Peyer's patch (tissue), 4 donors: ENCODE measurements at regions not wholly inside any gene's neighbourhood (a gene's known extent, or its start where the extent isn't known, plus 50 kb on each side); places are given as distances from the start of the nearest gene placed in this dataset.

Experiments
- DNase-seq, 3 donors: peaks; one replicate each; pipeline ENCODE4 v3.0.0-alpha.2; 2017 to 2019
- H3K27ac ChIP-seq, 4 donors: fragments of 200-600 bp; sonication (generic); one replicate each; pipeline ENCODE4 v1.5.1; 2016 to 2019
- H3K27me3 ChIP-seq, 2 donors: fragments of 200-600 bp; sonication (generic); one replicate each; pipeline ENCODE4 v1.5.1; 2019
- H3K36me3 ChIP-seq, 3 donors: fragments of 200-600 bp; sonication (generic); one replicate each; pipeline ENCODE4 v1.5.1; 2016 to 2019
- H3K4me1 ChIP-seq, 4 donors: fragments of 200-600 bp; sonication (generic); one replicate each; pipeline ENCODE4 v1.5.1; 2016 to 2019
- H3K4me3 ChIP-seq, 4 donors: fragments of 200-600 bp; sonication (generic); 1 replicate in 3 of 4; 2 replicates in 1 of 4; pipeline ENCODE4 v1.5.1; 2016 to 2019; ENCODE audit warnings: mild to moderate bottlenecking in 1 of 4
- H3K9me3 ChIP-seq, 4 donors: fragments of 200-600 bp; sonication (generic); one replicate each; pipeline ENCODE4 v1.5.1; 2016 to 2019; ENCODE audit warnings: mild to moderate bottlenecking in 1 of 4
- POLR2A ChIP-seq, 2 donors: fragments of 450-650 bp; IDR thresholded peaks; one replicate each; pipeline ENCODE4 v1.5.1; 2017; ENCODE audit warnings: antibody characterized with exemption in 2 of 2, mild to moderate bottlenecking in 2 of 2, moderate library complexity in 2 of 2
- TF ChIP-seq, protein P1 (sequence below), 6 experiments: fragments of 450-650 bp in 4 of 6; fragments of 200-600 bp in 2 of 6; sonication (generic) in 1 of 6; IDR thresholded peaks; one replicate each; pipeline ENCODE4 v1.5.1; 2017 to 2019; ENCODE audit warnings: antibody characterized with exemption in 6 of 6, mild to moderate bottlenecking in 3 of 6, moderate library complexity in 1 of 6

GRCh38 chr4:128347930-128348660 is 60.5 kb upstream of the PGRMC2 start:
- no peak for DNase-seq
- TF ChIP-seq POLR2A (IDR thresholded peaks at IDR 0.05): no peak
- TF ChIP-seq, protein P1, sequence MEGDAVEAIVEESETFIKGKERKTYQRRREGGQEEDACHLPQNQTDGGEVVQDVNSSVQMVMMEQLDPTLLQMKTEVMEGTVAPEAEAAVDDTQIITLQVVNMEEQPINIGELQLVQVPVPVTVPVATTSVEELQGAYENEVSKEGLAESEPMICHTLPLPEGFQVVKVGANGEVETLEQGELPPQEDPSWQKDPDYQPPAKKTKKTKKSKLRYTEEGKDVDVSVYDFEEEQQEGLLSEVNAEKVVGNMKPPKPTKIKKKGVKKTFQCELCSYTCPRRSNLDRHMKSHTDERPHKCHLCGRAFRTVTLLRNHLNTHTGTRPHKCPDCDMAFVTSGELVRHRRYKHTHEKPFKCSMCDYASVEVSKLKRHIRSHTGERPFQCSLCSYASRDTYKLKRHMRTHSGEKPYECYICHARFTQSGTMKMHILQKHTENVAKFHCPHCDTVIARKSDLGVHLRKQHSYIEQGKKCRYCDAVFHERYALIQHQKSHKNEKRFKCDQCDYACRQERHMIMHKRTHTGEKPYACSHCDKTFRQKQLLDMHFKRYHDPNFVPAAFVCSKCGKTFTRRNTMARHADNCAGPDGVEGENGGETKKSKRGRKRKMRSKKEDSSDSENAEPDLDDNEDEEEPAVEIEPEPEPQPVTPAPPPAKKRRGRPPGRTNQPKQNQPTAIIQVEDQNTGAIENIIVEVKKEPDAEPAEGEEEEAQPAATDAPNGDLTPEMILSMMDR (IDR thresholded peaks at IDR 0.05): no peak
- H3K27ac ChIP-seq: no peak overlapping the region
- no peaks in the 10 kb centered on the region for H3K4me1 ChIP-seq
- H3K9me3 ChIP-seq: no peaks in the 10 kb centered on the region
- H3K36me3 ChIP-seq: no peaks in the 10 kb centered on the region
- no peak overlapping the region for H3K4me3 ChIP-seq
- H3K27me3 ChIP-seq: no peaks in the 10 kb centered on the region

DNA sequence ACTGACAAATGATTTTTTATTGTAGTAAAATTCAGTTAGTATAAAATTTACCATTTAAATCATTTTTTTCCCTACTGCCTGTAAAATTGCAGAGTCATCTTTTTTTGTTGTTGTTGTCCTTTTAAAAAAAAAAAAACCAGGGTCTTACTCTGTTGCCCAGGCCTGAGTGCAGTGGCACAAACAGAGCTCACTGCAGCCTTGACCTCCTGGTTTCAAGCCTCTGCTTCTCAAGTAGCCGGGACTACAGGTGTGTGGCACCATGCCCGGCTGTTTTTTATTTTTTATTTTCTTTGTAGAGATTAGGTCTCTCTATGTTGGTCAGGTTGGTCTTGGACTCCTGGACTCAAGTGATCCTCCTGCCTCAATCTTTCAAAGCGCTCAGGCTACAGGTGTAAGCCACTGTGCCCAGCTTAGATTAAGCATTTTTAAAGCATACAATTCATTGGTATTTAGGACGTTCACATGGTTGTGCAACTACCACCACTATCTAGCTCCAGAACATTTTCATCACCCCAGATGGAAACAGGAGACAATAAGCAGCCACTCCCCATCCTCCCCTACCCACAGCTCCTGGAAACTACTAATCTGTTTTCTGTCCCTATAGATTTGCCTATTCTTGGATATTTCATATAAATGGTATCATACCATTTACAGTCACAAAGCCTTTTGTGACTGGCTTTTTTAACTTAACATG is 59.7 kb upstream of the PGRMC2 start:
- no peaks in the 10 kb centered on the region for H3K27me3 ChIP-seq
- H3K27ac ChIP-seq: no peak overlapping the region
- no peaks in the 10 kb centered on the region for H3K9me3 ChIP-seq
- TF ChIP-seq POLR2A (IDR thresholded peaks at IDR 0.05): no peak
- TF ChIP-seq, protein P1 (IDR thresholded peaks at IDR 0.05): no peak
- no peak for DNase-seq
- H3K36me3 ChIP-seq: no peaks in the 10 kb centered on the region
- H3K4me1 ChIP-seq: no peaks in the 10 kb centered on the region
- no peak overlapping the region for H3K4me3 ChIP-seq

GRCh38 chr4:128346054-128346716 is 58.6 kb upstream of the PGRMC2 start:
- TF ChIP-seq, protein P1 (IDR thresholded peaks at IDR 0.05): no peak
- no peak for TF ChIP-seq POLR2A (IDR thresholded peaks at IDR 0.05)
- H3K4me3 ChIP-seq: no peak overlapping the region
- H3K9me3 ChIP-seq: no peaks in the 10 kb centered on the region
- no peaks in the 10 kb centered on the region for H3K36me3 ChIP-seq
- DNase-seq: no peak
- no peaks in the 10 kb centered on the region for H3K27me3 ChIP-seq
- H3K27ac ChIP-seq: no peak overlapping the region
- no peaks in the 10 kb centered on the region for H3K4me1 ChIP-seq

GRCh38 chr4:128345650-128346049 is 58.0 kb upstream of the PGRMC2 start:
- Histone ChIP-seq H3K9me3 (no peaks in the 10 kb centered on the region), H3K4me3 (no peak overlapping the region), H3K27me3 (no peaks in the 10 kb centered on the region), H3K27ac (no peak overlapping the region), H3K36me3 (no peaks in the 10 kb centered on the region), H3K4me1 (no peaks in the 10 kb centered on the region)
- no peak for TF ChIP-seq POLR2A (IDR thresholded peaks at IDR 0.05)
- TF ChIP-seq, protein P1 (IDR thresholded peaks at IDR 0.05): no peak
- DNase-seq: no peak

GRCh38 chr4:128342762-128343161 is 55.1 kb upstream of the PGRMC2 start:
- Histone ChIP-seq H3K9me3 (no peaks in the 10 kb centered on the region), H3K36me3 (no peaks in the 10 kb centered on the region), H3K27ac (no peak overlapping the region), H3K4me1 (no peaks in the 10 kb centered on the region), H3K27me3 (no peaks in the 10 kb centered on the region), H3K4me3 (no peak overlapping the region)
- TF ChIP-seq, protein P1 (IDR thresholded peaks at IDR 0.05): no peak
- no peak for TF ChIP-seq POLR2A (IDR thresholded peaks at IDR 0.05)
- DNase-seq: no peak
